ENCODE measurements at regions not wholly inside any gene's neighbourhood (a gene's known extent, or its start where the extent isn't known, plus 50 kb on each side); places are given as distances from the start of the nearest gene placed in this dataset.

DNA sequence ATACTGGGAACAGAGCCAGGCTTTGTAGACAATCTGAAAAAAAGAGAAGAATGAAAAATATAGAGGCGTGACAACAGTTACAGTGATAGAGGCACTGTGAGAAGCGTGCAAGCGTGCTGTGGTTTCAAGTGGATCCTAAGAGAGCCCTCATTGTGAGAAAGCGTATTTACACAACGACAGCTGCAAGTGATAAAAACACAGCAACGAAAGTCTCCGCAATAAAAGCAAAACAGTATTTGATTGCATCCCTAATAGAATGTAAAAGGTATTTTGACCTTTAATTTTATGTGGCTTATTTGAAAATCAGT is 642.7 kb upstream of the ARGLU1 start:
- TF ChIP-seq, protein P1, sequence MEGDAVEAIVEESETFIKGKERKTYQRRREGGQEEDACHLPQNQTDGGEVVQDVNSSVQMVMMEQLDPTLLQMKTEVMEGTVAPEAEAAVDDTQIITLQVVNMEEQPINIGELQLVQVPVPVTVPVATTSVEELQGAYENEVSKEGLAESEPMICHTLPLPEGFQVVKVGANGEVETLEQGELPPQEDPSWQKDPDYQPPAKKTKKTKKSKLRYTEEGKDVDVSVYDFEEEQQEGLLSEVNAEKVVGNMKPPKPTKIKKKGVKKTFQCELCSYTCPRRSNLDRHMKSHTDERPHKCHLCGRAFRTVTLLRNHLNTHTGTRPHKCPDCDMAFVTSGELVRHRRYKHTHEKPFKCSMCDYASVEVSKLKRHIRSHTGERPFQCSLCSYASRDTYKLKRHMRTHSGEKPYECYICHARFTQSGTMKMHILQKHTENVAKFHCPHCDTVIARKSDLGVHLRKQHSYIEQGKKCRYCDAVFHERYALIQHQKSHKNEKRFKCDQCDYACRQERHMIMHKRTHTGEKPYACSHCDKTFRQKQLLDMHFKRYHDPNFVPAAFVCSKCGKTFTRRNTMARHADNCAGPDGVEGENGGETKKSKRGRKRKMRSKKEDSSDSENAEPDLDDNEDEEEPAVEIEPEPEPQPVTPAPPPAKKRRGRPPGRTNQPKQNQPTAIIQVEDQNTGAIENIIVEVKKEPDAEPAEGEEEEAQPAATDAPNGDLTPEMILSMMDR (tag by site-specific recombination; IDR thresholded peaks at IDR 0.05) = no peak
- TF ChIP-seq ZBTB8A (tag by site-specific recombination; IDR thresholded peaks at IDR 0.05) (no peak), ZBTB20 (tag by site-specific recombination; IDR thresholded peaks at IDR 0.05) (no peak), ZNF558 (tag by site-specific recombination; IDR thresholded peaks at IDR 0.05) (no peak)
- TF ChIP-seq, protein P2, sequence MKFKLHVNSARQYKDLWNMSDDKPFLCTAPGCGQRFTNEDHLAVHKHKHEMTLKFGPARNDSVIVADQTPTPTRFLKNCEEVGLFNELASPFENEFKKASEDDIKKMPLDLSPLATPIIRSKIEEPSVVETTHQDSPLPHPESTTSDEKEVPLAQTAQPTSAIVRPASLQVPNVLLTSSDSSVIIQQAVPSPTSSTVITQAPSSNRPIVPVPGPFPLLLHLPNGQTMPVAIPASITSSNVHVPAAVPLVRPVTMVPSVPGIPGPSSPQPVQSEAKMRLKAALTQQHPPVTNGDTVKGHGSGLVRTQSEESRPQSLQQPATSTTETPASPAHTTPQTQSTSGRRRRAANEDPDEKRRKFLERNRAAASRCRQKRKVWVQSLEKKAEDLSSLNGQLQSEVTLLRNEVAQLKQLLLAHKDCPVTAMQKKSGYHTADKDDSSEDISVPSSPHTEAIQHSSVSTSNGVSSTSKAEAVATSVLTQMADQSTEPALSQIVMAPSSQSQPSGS (tag by site-specific recombination; IDR thresholded peaks at IDR 0.05; ENCODE audit: low read depth) = no peak
- TF ChIP-seq, protein P3, sequence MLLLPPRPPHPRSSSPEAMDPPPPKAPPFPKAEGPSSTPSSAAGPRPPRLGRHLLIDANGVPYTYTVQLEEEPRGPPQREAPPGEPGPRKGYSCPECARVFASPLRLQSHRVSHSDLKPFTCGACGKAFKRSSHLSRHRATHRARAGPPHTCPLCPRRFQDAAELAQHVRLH (tag by site-specific recombination; IDR thresholded peaks at IDR 0.05) = no peak
